WTC11 (cell line): ENCODE measurements at regions not wholly inside any gene's neighbourhood (a gene's known extent, or its start where the extent isn't known, plus 50 kb on each side); places are given as distances from the start of the nearest gene placed in this dataset.

ENCODE experiments used
- ATAC-seq: fragments of 200-7000 bp; cut with Tn5 transposase; 2 replicates; pipeline ENCODE4 v1.10.0; 2021; ENCODE audit warnings: mild to moderate bottlenecking, moderate library complexity
- CTCF ChIA-PET: fragments of 300-600 bp; sonication (Branson Sonifier 250); formaldehyde crosslinking; loops from one replicate; lab custom pipeline; 2021; ENCODE audit warnings: antibody characterized with exemption; lab: Charles Lee
- POLR2A ChIA-PET: fragments of 350-600 bp; sonication (Branson Sonifier 250); formaldehyde crosslinking; loops from one replicate; lab custom pipeline; 2021; ENCODE audit warnings: antibody characterized with exemption; lab: Charles Lee
- DNase-seq: peaks from one replicate; pipeline ENCODE4 v3.0.0; 2021; ENCODE audit warnings: low spot score
- H3K27ac Mint-ChIP-seq: 2 replicates; pipeline ENCODE4 v1.8.0; 2021; ENCODE audit warnings: mixed read lengths
- H3K27me3 Mint-ChIP-seq: 2 replicates; pipeline ENCODE4 v1.8.0; 2021; ENCODE audit warnings: low read depth, mild to moderate bottlenecking, moderate library complexity, mixed read lengths
- H3K36me3 Mint-ChIP-seq: 2 replicates; pipeline ENCODE4 v1.8.0; 2021; ENCODE audit warnings: mixed read lengths
- H3K4me1 Mint-ChIP-seq: 2 replicates; pipeline ENCODE4 v1.8.0; 2022; ENCODE audit warnings: mixed read lengths
- H3K4me3 Mint-ChIP-seq: 2 replicates; pipeline ENCODE4 v1.8.0; 2021; ENCODE audit warnings: mild to moderate bottlenecking, moderate library complexity, mixed read lengths
- H3K9me3 Mint-ChIP-seq: 2 replicates; pipeline ENCODE4 v1.8.0; 2021; ENCODE audit warnings: mixed read lengths
- ATF2 ChIP-seq: sonication (generic); formaldehyde crosslinking; IDR thresholded peaks from 2 replicates; pipeline ENCODE4 v1.8.1; 2022; ENCODE audit warnings: low read depth, missing genetic modification reagents, borderline replicate concordance
- E2F1 ChIP-seq: sonication (generic); formaldehyde crosslinking; IDR thresholded peaks from 2 replicates; pipeline ENCODE4 v1.8.0; 2022; ENCODE audit warnings: mild to moderate bottlenecking, missing genetic modification reagents
- E2F5 ChIP-seq: sonication (generic); formaldehyde crosslinking; IDR thresholded peaks from 2 replicates; pipeline ENCODE4 v1.8.1; 2022; ENCODE audit warnings: mild to moderate bottlenecking, moderate library complexity, missing genetic modification reagents
- IRF1 ChIP-seq: sonication (generic); formaldehyde crosslinking; IDR thresholded peaks from 2 replicates; pipeline ENCODE4 v1.8.0; 2023; ENCODE audit warnings: missing genetic modification reagents
- JAZF1 ChIP-seq: fragments of 250-450 bp; sonication (Bioruptor Pico); IDR thresholded peaks from 2 replicates; pipeline ENCODE4 v1.9.0; 2021; ENCODE audit warnings: moderate library complexity, mild to moderate bottlenecking, inconsistent platforms
- MXD4 ChIP-seq: fragments of 250-450 bp; sonication (Bioruptor Pico); IDR thresholded peaks from 2 replicates; pipeline ENCODE4 v1.8.0; 2021; ENCODE audit warnings: mild to moderate bottlenecking, moderate library complexity, borderline replicate concordance
- NFATC4 ChIP-seq: fragments of 250-450 bp; sonication (Bioruptor Pico); IDR thresholded peaks from 2 replicates; pipeline ENCODE4 v1.9.0; 2021; ENCODE audit warnings: mild to moderate bottlenecking
- NFYB ChIP-seq: sonication (generic); formaldehyde crosslinking; conservative IDR thresholded peaks from 2 replicates; pipeline ENCODE4 v1.8.0; 2022; ENCODE audit warnings: low read depth, missing genetic modification reagents
- NR1H2 ChIP-seq: sonication (generic); formaldehyde crosslinking; IDR thresholded peaks from 2 replicates; pipeline ENCODE4 v1.9.0; 2021; ENCODE audit warnings: mild to moderate bottlenecking, moderate library complexity, missing genetic modification reagents
- RELA ChIP-seq: sonication (generic); formaldehyde crosslinking; IDR thresholded peaks from 2 replicates; pipeline ENCODE4 v1.8.1; 2022; ENCODE audit warnings: missing genetic modification reagents, mild to moderate bottlenecking, borderline replicate concordance
- SMAD3 ChIP-seq: sonication (generic); formaldehyde crosslinking; IDR thresholded peaks from 2 replicates; pipeline ENCODE4 v1.8.0; 2022; ENCODE audit warnings: missing genetic modification reagents, mild to moderate bottlenecking, borderline replicate concordance
- TCF7 ChIP-seq: sonication (generic); formaldehyde crosslinking; IDR thresholded peaks from 2 replicates; pipeline ENCODE4 v1.8.0; 2022; ENCODE audit warnings: mild to moderate bottlenecking, low read depth, missing genetic modification reagents, moderate library complexity
- USF1 ChIP-seq: sonication (generic); formaldehyde crosslinking; IDR thresholded peaks from 2 replicates; pipeline ENCODE4 v1.8.0; 2022; ENCODE audit warnings: mild to moderate bottlenecking, missing genetic modification reagents
- ZNF219 ChIP-seq: sonication (generic); formaldehyde crosslinking; IDR thresholded peaks from 2 replicates; pipeline ENCODE4 v1.8.0; 2023; ENCODE audit warnings: missing genetic modification reagents, mild to moderate bottlenecking, borderline replicate concordance
- ZNF232 ChIP-seq: sonication (generic); formaldehyde crosslinking; IDR thresholded peaks from 2 replicates; pipeline ENCODE4 v1.8.0; 2022; ENCODE audit warnings: mild to moderate bottlenecking, missing genetic modification reagents
- ZNF423 ChIP-seq: fragments of 250-450 bp; sonication (Bioruptor Pico); IDR thresholded peaks from 2 replicates; pipeline ENCODE4 v2.1.2; 2022; ENCODE audit warnings: mild to moderate bottlenecking, moderate library complexity
- TF ChIP-seq, protein P1 (sequence below): sonication (generic); formaldehyde crosslinking; IDR thresholded peaks from 2 replicates; pipeline ENCODE4 v1.8.1; 2023; ENCODE audit warnings: mild to moderate bottlenecking, missing genetic modification reagents, borderline replicate concordance
- TF ChIP-seq, protein P2 (sequence below): sonication (generic); formaldehyde crosslinking; IDR thresholded peaks from 2 replicates; pipeline ENCODE4 v1.8.1; 2023; ENCODE audit warnings: mild to moderate bottlenecking, missing genetic modification reagents, moderate library complexity

DNA sequence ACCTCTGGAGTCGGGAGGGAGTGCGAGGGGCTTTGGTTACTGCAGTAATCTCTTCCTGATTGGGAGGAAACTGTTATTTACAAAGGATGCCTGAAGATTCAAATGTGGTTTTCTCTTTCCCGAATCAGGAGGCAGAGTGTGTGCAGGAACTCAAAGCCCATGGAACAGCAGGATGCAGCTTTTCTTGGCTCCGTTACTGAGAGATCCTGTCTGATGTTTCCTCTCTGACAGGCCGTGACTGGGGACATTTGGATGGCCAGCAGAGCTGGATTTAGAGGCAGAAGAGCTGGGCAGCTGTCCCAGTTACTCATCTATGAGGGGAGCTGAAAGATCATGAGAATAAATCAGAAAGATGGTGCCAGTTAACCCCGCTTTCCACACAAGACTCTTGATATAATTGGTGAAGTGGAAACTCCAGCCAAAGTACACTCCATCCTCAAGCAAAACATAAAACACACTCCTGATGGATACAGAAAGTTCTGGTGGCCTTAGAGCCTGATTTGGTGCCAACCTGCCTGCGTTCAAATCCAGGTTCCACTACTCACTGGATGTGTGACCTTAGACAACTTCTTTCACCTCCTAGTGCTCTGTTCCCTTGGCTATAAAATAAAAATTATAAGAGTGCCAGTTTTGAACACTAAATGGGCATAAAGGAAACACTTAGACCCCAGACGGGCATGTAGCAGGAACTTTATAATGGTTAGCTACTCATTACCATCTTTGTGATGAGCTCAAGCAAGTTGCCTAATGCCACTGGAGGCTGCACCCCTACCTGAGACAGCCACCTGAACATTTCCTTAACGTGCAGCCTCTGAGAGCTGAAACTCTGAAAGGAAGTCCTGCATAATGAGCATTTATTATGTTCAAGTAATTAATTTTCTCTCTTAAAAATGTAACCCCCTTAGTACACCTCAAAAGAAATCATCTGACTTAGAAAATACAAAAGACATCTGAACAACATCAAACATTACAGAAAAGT, 349.0 kb upstream of the GATB start:
- H3K4me3 Mint-ChIP-seq = no peak overlapping the region
- ATAC-seq (no peak), DNase-seq (no peak)
- H3K9me3 Mint-ChIP-seq = no peaks in the 10 kb centered on the region
- H3K27me3 Mint-ChIP-seq = no peaks in the 10 kb centered on the region; the same call in 1 of the 2 replicates
- H3K27ac Mint-ChIP-seq = no peak overlapping the region
- TF ChIP-seq E2F5 = no peak
- TF ChIP-seq MXD4 (CRISPR knock-in tag) = no peak
- no peak for TF ChIP-seq ZNF232 (CRISPR knock-in tag)
- TF ChIP-seq RELA = no peak
- no peak for TF ChIP-seq SMAD3 (CRISPR knock-in tag)
- no peak for TF ChIP-seq TCF7 (CRISPR knock-in tag)
- no peak for TF ChIP-seq E2F1 (CRISPR knock-in tag)
- no peak for TF ChIP-seq JAZF1 (CRISPR knock-in tag)
- TF ChIP-seq, protein P1, sequence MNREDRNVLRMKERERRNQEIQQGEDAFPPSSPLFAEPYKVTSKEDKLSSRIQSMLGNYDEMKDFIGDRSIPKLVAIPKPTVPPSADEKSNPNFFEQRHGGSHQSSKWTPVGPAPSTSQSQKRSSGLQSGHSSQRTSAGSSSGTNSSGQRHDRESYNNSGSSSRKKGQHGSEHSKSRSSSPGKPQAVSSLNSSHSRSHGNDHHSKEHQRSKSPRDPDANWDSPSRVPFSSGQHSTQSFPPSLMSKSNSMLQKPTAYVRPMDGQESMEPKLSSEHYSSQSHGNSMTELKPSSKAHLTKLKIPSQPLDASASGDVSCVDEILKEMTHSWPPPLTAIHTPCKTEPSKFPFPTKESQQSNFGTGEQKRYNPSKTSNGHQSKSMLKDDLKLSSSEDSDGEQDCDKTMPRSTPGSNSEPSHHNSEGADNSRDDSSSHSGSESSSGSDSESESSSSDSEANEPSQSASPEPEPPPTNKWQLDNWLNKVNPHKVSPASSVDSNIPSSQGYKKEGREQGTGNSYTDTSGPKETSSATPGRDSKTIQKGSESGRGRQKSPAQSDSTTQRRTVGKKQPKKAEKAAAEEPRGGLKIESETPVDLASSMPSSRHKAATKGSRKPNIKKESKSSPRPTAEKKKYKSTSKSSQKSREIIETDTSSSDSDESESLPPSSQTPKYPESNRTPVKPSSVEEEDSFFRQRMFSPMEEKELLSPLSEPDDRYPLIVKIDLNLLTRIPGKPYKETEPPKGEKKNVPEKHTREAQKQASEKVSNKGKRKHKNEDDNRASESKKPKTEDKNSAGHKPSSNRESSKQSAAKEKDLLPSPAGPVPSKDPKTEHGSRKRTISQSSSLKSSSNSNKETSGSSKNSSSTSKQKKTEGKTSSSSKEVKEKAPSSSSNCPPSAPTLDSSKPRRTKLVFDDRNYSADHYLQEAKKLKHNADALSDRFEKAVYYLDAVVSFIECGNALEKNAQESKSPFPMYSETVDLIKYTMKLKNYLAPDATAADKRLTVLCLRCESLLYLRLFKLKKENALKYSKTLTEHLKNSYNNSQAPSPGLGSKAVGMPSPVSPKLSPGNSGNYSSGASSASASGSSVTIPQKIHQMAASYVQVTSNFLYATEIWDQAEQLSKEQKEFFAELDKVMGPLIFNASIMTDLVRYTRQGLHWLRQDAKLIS (CRISPR knock-in tag) = no peak
- TF ChIP-seq USF1 (CRISPR knock-in tag) = no peak
- TF ChIP-seq, all 79 proteins: peak for 0
- H3K4me1 Mint-ChIP-seq = peaks cover 13% of the 10 kb centered on the region
- no peaks in the 10 kb centered on the region for H3K36me3 Mint-ChIP-seq
- CTCF ChIA-PET = no interaction called here
- POLR2A ChIA-PET = interaction anchor here (0.5 kb wide), 1 partner anchor 152 kb away, joined by 3 read pairs; no protein-coding TSS in a partner anchor

- peaks cover 13% of the 10 kb centered on the region for H3K4me1 Mint-ChIP-seq
- POLR2A ChIA-PET = no interaction called here
These were observed 347.1 kb upstream of the GATB start for GRCh38 chr4:152107736-152108500.

GRCh38 chr4:152106781-152107321, 346.0 kb upstream of the GATB start:
- ATAC-seq = no peak
- CTCF ChIA-PET = no interaction called here
- Mint-ChIP-seq H3K4me3 (no peak overlapping the region), H3K36me3 (no peaks in the 10 kb centered on the region), H3K4me1 (peaks cover 15% of the 10 kb centered on the region), H3K27ac (no peak overlapping the region), H3K9me3 (no peaks in the 10 kb centered on the region), H3K27me3 (no peaks in the 10 kb centered on the region)
- POLR2A ChIA-PET = no interaction called here
- no peak for DNase-seq
- TF ChIP-seq NFYB (CRISPR knock-in tag) (no peak), NR1H2 (CRISPR knock-in tag) (no peak), ZNF423 (CRISPR knock-in tag) (no peak), ATF2 (CRISPR knock-in tag) (no peak), IRF1 (CRISPR knock-in tag) (no peak), ZNF219 (CRISPR knock-in tag) (no peak)
- TF ChIP-seq, protein P2, sequence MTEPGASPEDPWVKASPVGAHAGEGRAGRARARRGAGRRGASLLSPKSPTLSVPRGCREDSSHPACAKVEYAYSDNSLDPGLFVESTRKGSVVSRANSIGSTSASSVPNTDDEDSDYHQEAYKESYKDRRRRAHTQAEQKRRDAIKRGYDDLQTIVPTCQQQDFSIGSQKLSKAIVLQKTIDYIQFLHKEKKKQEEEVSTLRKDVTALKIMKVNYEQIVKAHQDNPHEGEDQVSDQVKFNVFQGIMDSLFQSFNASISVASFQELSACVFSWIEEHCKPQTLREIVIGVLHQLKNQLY = no peak

More at GRCh38 chr4:152107736-152108500, 347.1 kb upstream of the GATB start:
- TF ChIP-seq ZNF423 (CRISPR knock-in tag) (no peak), NFATC4 (CRISPR knock-in tag) (no peak), TCF7 (CRISPR knock-in tag) (no peak)
- TF ChIP-seq, all 79 proteins: peak for 0
- H3K4me3 Mint-ChIP-seq = no peak overlapping the region
- no peaks in the 10 kb centered on the region for H3K9me3 Mint-ChIP-seq
- H3K27me3 Mint-ChIP-seq = no peaks in the 10 kb centered on the region; the same call in 1 of the 2 replicates
- no peak overlapping the region for H3K27ac Mint-ChIP-seq
- DNase-seq = no peak
- CTCF ChIA-PET = no interaction called here
- ATAC-seq = no peak
- H3K36me3 Mint-ChIP-seq = no peaks in the 10 kb centered on the region
